CD14-positive monocyte (primary cell): ENCODE measurements at regions not wholly inside any gene's neighbourhood (a gene's known extent, or its start where the extent isn't known, plus 50 kb on each side); places are given as distances from the start of the nearest gene placed in this dataset.

ENCODE experiments used
- DNase-seq, 3 donors: peaks; one replicate each; pipeline ENCODE4 v3.0.0-alpha.2; 2011 to 2022
- H2AFZ ChIP-seq: 2 replicates; pipeline ENCODE4 v1.6.0; 2012; ENCODE audit warnings: mild to moderate bottlenecking, low read depth, low read length, inconsistent platforms; ENCODE audit not compliant: insufficient read depth, poor library complexity, severe bottlenecking
- H3K27ac ChIP-seq, 2 donors: 1 replicate in 1 of 2; 2 replicates in 1 of 2; pipeline ENCODE4 v1.5.1; 2012 to 2013; ENCODE audit warnings: low read length in 2 of 2, control low read depth in 1 of 2, inconsistent platforms in 1 of 2, low read depth in 1 of 2, mild to moderate bottlenecking in 1 of 2
- H3K27me3 ChIP-seq, 2 donors: one replicate each; pipeline versions ENCODE4 v1.6.0 to v1.6.1; 2011 to 2013; ENCODE audit warnings: low read length in 2 of 2; ENCODE audit not compliant: control insufficient read depth in 2 of 2, insufficient read depth in 2 of 2
- H3K36me3 ChIP-seq, 2 donors: replicated peaks in 1 of 2; 1 replicate in 1 of 2; 2 replicates in 1 of 2; pipeline versions ENCODE4 v1.5.1 to v1.6.1; 2012 to 2013; ENCODE audit warnings: low read length in 2 of 2, control low read depth in 1 of 2, inconsistent platforms in 1 of 2, mild to moderate bottlenecking in 1 of 2; ENCODE audit not compliant: insufficient read depth in 2 of 2, control insufficient read depth in 1 of 2
- H3K4me1 ChIP-seq, 2 donors: 1 replicate in 1 of 2; 2 replicates in 1 of 2; pipeline versions ENCODE4 v1.5.1 to v1.6.1; 2012 to 2013; ENCODE audit warnings: low read length in 2 of 2, control low read depth in 1 of 2, inconsistent platforms in 1 of 2, mild to moderate bottlenecking in 1 of 2, moderate library complexity in 1 of 2; ENCODE audit not compliant: insufficient read depth in 2 of 2, control insufficient read depth in 1 of 2
- H3K4me2 ChIP-seq: replicated peaks from 2 replicates; pipeline ENCODE3; 2012; ENCODE audit warnings: low read length, moderate library complexity, mild to moderate bottlenecking; ENCODE audit not compliant: poor library complexity, severe bottlenecking; ENCODE audit errors: extremely low read depth
- H3K4me3 ChIP-seq, 3 experiments: fragments of 200-600 bp in 1 of 3; sonication (generic) in 1 of 3; replicated peaks in 1 of 3; 1 replicate in 2 of 3; 2 replicates in 1 of 3; pipeline ENCODE4 v1.5.1; 2011 to 2013; ENCODE audit warnings: low read length in 3 of 3, mild to moderate bottlenecking in 3 of 3, control low read depth in 2 of 3, low read depth in 2 of 3, inconsistent platforms in 1 of 3, moderate library complexity in 1 of 3
- H3K79me2 ChIP-seq: 2 replicates; pipeline ENCODE4 v1.6.0; 2012; ENCODE audit warnings: mild to moderate bottlenecking, control low read depth, inconsistent platforms, low read length, moderate library complexity; ENCODE audit not compliant: insufficient read depth
- H3K9ac ChIP-seq: 2 replicates; pipeline ENCODE4 v1.6.0; 2017; ENCODE audit warnings: low read length, mild to moderate bottlenecking; ENCODE audit not compliant: insufficient read depth, poor library complexity, severe bottlenecking
- H3K9me3 ChIP-seq, 2 donors: replicated peaks in 1 of 2; 1 replicate in 1 of 2; 2 replicates in 1 of 2; pipeline versions ENCODE4 v1.5.1 to v1.6.1; 2012 to 2013; ENCODE audit warnings: low read length in 2 of 2, control low read depth in 1 of 2; ENCODE audit not compliant: control insufficient read depth in 1 of 2, insufficient read depth in 1 of 2
- H4K20me1 ChIP-seq: 2 replicates; pipeline ENCODE4 v1.6.0; 2012; ENCODE audit warnings: mild to moderate bottlenecking, low read length, control low read depth, moderate library complexity; ENCODE audit not compliant: insufficient read depth
- H3K27ac Mint-ChIP-seq, 7 donors: one replicate each; pipeline ENCODE4 v1.8.0; 2020; ENCODE audit warnings: mild to moderate bottlenecking in 7 of 7, mixed read lengths in 7 of 7, moderate library complexity in 6 of 7, inconsistent platforms in 2 of 7
- H3K27me3 Mint-ChIP-seq, 3 donors: one replicate each; pipeline ENCODE4 v1.8.0; 2021 to 2022; ENCODE audit warnings: low read depth in 3 of 3, mild to moderate bottlenecking in 3 of 3, mixed read lengths in 3 of 3, moderate library complexity in 3 of 3, inconsistent platforms in 1 of 3
- H3K36me3 Mint-ChIP-seq, 2 donors: one replicate each; pipeline ENCODE4 v1.8.0; 2020; ENCODE audit warnings: mixed read lengths in 2 of 2, inconsistent platforms in 1 of 2, mild to moderate bottlenecking in 1 of 2
- H3K4me1 Mint-ChIP-seq: one replicate; pipeline ENCODE4 v1.8.0; 2020; ENCODE audit warnings: mild to moderate bottlenecking, mixed read lengths
- H3K4me3 Mint-ChIP-seq, 2 donors: one replicate each; pipeline ENCODE4 v1.8.0; 2020; ENCODE audit warnings: mild to moderate bottlenecking in 2 of 2, mixed read lengths in 2 of 2, moderate library complexity in 1 of 2
- H3K9me3 Mint-ChIP-seq, 7 donors: one replicate each; pipeline ENCODE4 v1.8.0; 2020 to 2022; ENCODE audit warnings: mixed read lengths in 7 of 7, mild to moderate bottlenecking in 6 of 7, moderate library complexity in 6 of 7, inconsistent platforms in 2 of 7
- WGBS: methylation state at CpG from one replicate; pipeline ENCODE4 v1.1.5; 2013; ENCODE audit warnings: missing lambda C conversion rate; ENCODE audit not compliant: insufficient coverage; 5-methylcytosine and 5-hydroxymethylcytosine counted together
- intact Hi-C, 2 donors: fragments of 100-400 bp; cut with micrococcal nuclease; formaldehyde crosslinking; loops; one replicate each; pipeline versions ENCODE4 v1.15.0 to v1.15.1; 2023
- TF ChIP-seq, protein P1 (sequence below): fragments of 200-600 bp; IDR thresholded peaks from one replicate; pipeline ENCODE4 v1.8.0; 2022; ENCODE audit warnings: antibody characterized with exemption, mild to moderate bottlenecking

- Histone ChIP-seq H4K20me1 (no peaks in the 10 kb centered on the region), H3K27ac (no peak overlapping the region), H2AFZ (no peak overlapping the region), H3K9me3 (no peaks in the 10 kb centered on the region), H3K9ac (no peak overlapping the region), H3K36me3 (peaks cover 3 to 25% of the 10 kb centered on the region in 2 donors), H3K4me1 (no peaks in the 10 kb centered on the region), H3K4me2 (no peak overlapping the region), H3K27me3 (no peaks in the 10 kb centered on the region), H3K4me3 (no peak overlapping the region), H3K79me2 (no peaks in the 10 kb centered on the region)
- Mint-ChIP-seq H3K27me3 (no peaks in the 10 kb centered on the region), H3K9me3 (peaks cover 0 to 2% (median 0%) of the 10 kb centered on the region in 7 donors), H3K27ac (no peak overlapping the region), H3K36me3 (peaks cover 22 to 26% of the 10 kb centered on the region in 2 donors), H3K4me1 (no peaks in the 10 kb centered on the region), H3K4me3 (no peak overlapping the region)
- intact Hi-C loops = no loop called here
- no CpG with 5 or more reads among the region's 3 CpGs for WGBS
- TF ChIP-seq, protein P1, sequence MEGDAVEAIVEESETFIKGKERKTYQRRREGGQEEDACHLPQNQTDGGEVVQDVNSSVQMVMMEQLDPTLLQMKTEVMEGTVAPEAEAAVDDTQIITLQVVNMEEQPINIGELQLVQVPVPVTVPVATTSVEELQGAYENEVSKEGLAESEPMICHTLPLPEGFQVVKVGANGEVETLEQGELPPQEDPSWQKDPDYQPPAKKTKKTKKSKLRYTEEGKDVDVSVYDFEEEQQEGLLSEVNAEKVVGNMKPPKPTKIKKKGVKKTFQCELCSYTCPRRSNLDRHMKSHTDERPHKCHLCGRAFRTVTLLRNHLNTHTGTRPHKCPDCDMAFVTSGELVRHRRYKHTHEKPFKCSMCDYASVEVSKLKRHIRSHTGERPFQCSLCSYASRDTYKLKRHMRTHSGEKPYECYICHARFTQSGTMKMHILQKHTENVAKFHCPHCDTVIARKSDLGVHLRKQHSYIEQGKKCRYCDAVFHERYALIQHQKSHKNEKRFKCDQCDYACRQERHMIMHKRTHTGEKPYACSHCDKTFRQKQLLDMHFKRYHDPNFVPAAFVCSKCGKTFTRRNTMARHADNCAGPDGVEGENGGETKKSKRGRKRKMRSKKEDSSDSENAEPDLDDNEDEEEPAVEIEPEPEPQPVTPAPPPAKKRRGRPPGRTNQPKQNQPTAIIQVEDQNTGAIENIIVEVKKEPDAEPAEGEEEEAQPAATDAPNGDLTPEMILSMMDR = no peak
- DNase-seq = no peak
These were observed 145.1 kb downstream of the SIPA1L2 start for GRCh38 chr1:232484856-232485255.

- no peaks in the 10 kb centered on the region for H3K27me3 Mint-ChIP-seq
These were observed 146.1 kb downstream of the SIPA1L2 start for GRCh38 chr1:232483826-232484225.

More at GRCh38 chr1:232483826-232484225, 146.1 kb downstream of the SIPA1L2 start:
- no peak overlapping the region for H3K4me2 ChIP-seq
- no peak overlapping the region for H3K4me3 Mint-ChIP-seq
- H3K9ac ChIP-seq = no peak overlapping the region
- intact Hi-C loops = no loop called here
- H3K36me3 ChIP-seq = peaks cover 3 to 23% of the 10 kb centered on the region in 2 donors
- H3K4me1 ChIP-seq = no peaks in the 10 kb centered on the region
- no peaks in the 10 kb centered on the region for H3K9me3 ChIP-seq
- H3K36me3 Mint-ChIP-seq = peaks cover 27 to 30% of the 10 kb centered on the region in 2 donors
- no peak overlapping the region for H3K4me3 ChIP-seq
- H3K4me1 Mint-ChIP-seq = no peaks in the 10 kb centered on the region
- WGBS = 100% methylated on average over 1 of the region's 4 CpGs
- no peak overlapping the region for H3K27ac Mint-ChIP-seq
- no peak overlapping the region for H2AFZ ChIP-seq
- TF ChIP-seq, protein P1 = no peak
- peaks cover 0 to 3% (median 0%) of the 10 kb centered on the region in 7 donors for H3K9me3 Mint-ChIP-seq
- no peaks in the 10 kb centered on the region for H3K27me3 ChIP-seq
- no peak overlapping the region for H3K27ac ChIP-seq
- no peaks in the 10 kb centered on the region for H4K20me1 ChIP-seq
- H3K79me2 ChIP-seq = no peaks in the 10 kb centered on the region
- no peak for DNase-seq
